ENCODE measurements at regions not wholly inside any gene's neighbourhood (a gene's known extent, or its start where the extent isn't known, plus 50 kb on each side); places are given as distances from the start of the nearest gene placed in this dataset.
"Not testable (repeated sequence)": the region's sequence is repeated elsewhere in the genome, so short reads cannot be mapped to it uniquely, and the experiment has no call there.

GRCh38 chr15:31488437-31489204 is 162.0 kb downstream of the KLF13 start:
- peak; percentile 19 for DNase-seq

- DNase-seq: no peak
These were observed 162.6 kb downstream of the KLF13 start for GRCh38 chr15:31489281-31489680.

GRCh38 chr15:31489801-31490646 is 163.4 kb downstream of the KLF13 start:
- DNase-seq: peak; percentile 9

- DNase-seq: no peak
These were observed 168.2 kb downstream of the KLF13 start for GRCh38 chr15:31494786-31495185.

GRCh38 chr15:31495281-31495680 is 168.6 kb downstream of the KLF13 start:
- DNase-seq: no peak

GRCh38 chr15:31497838-31498237 is 171.2 kb downstream of the KLF13 start:
- no peak for DNase-seq

GRCh38 chr15:31498329-31498728 is 171.7 kb downstream of the KLF13 start:
- no peak for DNase-seq

- no peak for DNase-seq
These were observed 172.1 kb downstream of the KLF13 start for GRCh38 chr15:31498756-31499155.

- DNase-seq: no peak
These were observed 172.8 kb downstream of the KLF13 start for GRCh38 chr15:31499236-31499952.

- no peak for DNase-seq
These were observed 173.5 kb downstream of the KLF13 start for GRCh38 chr15:31499953-31500765.

- DNase-seq: no peak
These were observed 174.3 kb downstream of the KLF13 start for GRCh38 chr15:31500766-31501449.

GRCh38 chr15:31501536-31502157 is 175.0 kb downstream of the KLF13 start:
- DNase-seq: no peak

- DNase-seq: no peak
These were observed 176.1 kb downstream of the KLF13 start for GRCh38 chr15:31502541-31503229.

GRCh38 chr15:31503256-31503655 is 176.6 kb downstream of the KLF13 start:
- no peak for DNase-seq

GRCh38 chr15:31503758-31504461 is 177.3 kb downstream of the KLF13 start:
- no peak for DNase-seq

GRCh38 chr15:31504462-31504839 is 177.8 kb downstream of the KLF13 start:
- no peak for DNase-seq

GRCh38 chr15:31507573-31507972 is 180.9 kb downstream of the KLF13 start:
- not testable (repeated sequence) for DNase-seq

- DNase-seq: no peak
These were observed 182.0 kb downstream of the KLF13 start for GRCh38 chr15:31508656-31509055.

- no peak for DNase-seq
These were observed 183.4 kb downstream of the KLF13 start for GRCh38 chr15:31510057-31510456.

- DNase-seq: no peak
These were observed 185.2 kb downstream of the KLF13 start for GRCh38 chr15:31511707-31512310.

Data from NCI-H1694 treated with DMSO at 0.1 percent for 48 hours (cell line).